ENCODE measurements at regions not wholly inside any gene's neighbourhood (a gene's known extent, or its start where the extent isn't known, plus 50 kb on each side); places are given as distances from the start of the nearest gene placed in this dataset.

- TF ChIP-seq PITX1 (CRISPR knock-in tag; IDR thresholded peaks at IDR 0.05), result 0 out of 2 replicates have a peak, but pooled peaks have one; percentile 14
- no peak for TF ChIP-seq MIER2 (CRISPR knock-in tag; IDR thresholded peaks at IDR 0.05)
- TF ChIP-seq SMYD3 (CRISPR knock-in tag; IDR thresholded peaks at IDR 0.05), result peak; percentile 35; the same call in 1 of the 2 replicates
- TF ChIP-seq HDAC1 (CRISPR knock-in tag; IDR thresholded peaks at IDR 0.05), result peak; percentile 54; the same call in 1 of the 2 replicates
- peak; percentile 56; the same call in 1 of the 2 replicates for TF ChIP-seq KDM5B (CRISPR knock-in tag; IDR thresholded peaks at IDR 0.05; ENCODE audit: borderline replicate concordance)
- TF ChIP-seq XRCC5 (optimal IDR thresholded peaks at IDR 0.05; ENCODE audit: low read length), result peak; percentile 80
- TF ChIP-seq HNF1B (CRISPR knock-in tag; IDR thresholded peaks at IDR 0.05), result peak; percentile 99
- TF ChIP-seq ZNF281 (CRISPR knock-in tag; IDR thresholded peaks at IDR 0.05; ENCODE audit: borderline replicate concordance), result no peak
- peak; percentile 67 for TF ChIP-seq SALL1 (CRISPR knock-in tag; IDR thresholded peaks at IDR 0.05)
- 0 out of 2 replicates have a peak, but pooled peaks have one; percentile 32 for TF ChIP-seq ZNF333 (CRISPR knock-in tag; IDR thresholded peaks at IDR 0.05; ENCODE audit: borderline replicate concordance)
- TF ChIP-seq NR2F6 (IDR thresholded peaks at IDR 0.05), result peak; percentile 67
- TF ChIP-seq NR2F6 (CRISPR knock-in tag; IDR thresholded peaks at IDR 0.05), result peak; percentile 52; the same call in 1 of the 2 replicates
- TF ChIP-seq ZNF501 (CRISPR knock-in tag; IDR thresholded peaks at IDR 0.05), result peak; percentile 81
- no peak for TF ChIP-seq ZKSCAN1 (IDR thresholded peaks at IDR 0.05; ENCODE audit: low read length)
- no peak for TF ChIP-seq BRCA1 (CRISPR knock-in tag; IDR thresholded peaks at IDR 0.05)
- 0 out of 2 replicates have a peak, but pooled peaks have one; percentile 27 for TF ChIP-seq ZNF607 (CRISPR knock-in tag; IDR thresholded peaks at IDR 0.05; ENCODE audit: borderline replicate concordance)
- peak; percentile 75 for TF ChIP-seq NFE2L2 (IDR thresholded peaks at IDR 0.05; ENCODE audit: low read length)
These were observed 223.1 kb downstream of the SEC14L1 start (continued) for GRCh38 chr17:77363821-77364361.

All from HepG2 (cell line).